Activated CD4-positive, alpha-beta T cell treated with anti-CD3 and anti-CD28 coated beads for 36 hours (primary cell): ENCODE measurements at regions not wholly inside any gene's neighbourhood (a gene's known extent, or its start where the extent isn't known, plus 50 kb on each side); places are given as distances from the start of the nearest gene placed in this dataset.

Experiments
- ATAC-seq: fragments of 200-7000 bp; cut with Tn5 transposase; one replicate; pipeline ENCODE4 v1.10.0; 2021; ENCODE audit warnings: mild to moderate bottlenecking, moderate library complexity
- CTCF ChIA-PET: fragments of 350-600 bp; sonication (Branson Sonifier 250); formaldehyde crosslinking; loops from one replicate; lab custom pipeline; 2021; ENCODE audit warnings: antibody characterized with exemption; lab: Charles Lee
- POLR2A ChIA-PET: fragments of 350-600 bp; sonication (Branson Sonifier 250); formaldehyde crosslinking; loops from one replicate; lab custom pipeline; 2021; ENCODE audit warnings: antibody characterized with exemption, inconsistent platforms; lab: Charles Lee
- DNase-seq: peaks from one replicate; pipeline ENCODE4 v3.0.0-alpha.2; 2020
- H3K27ac Mint-ChIP-seq: one replicate; pipeline ENCODE4 v1.8.0; 2021; ENCODE audit warnings: mixed read lengths
- H3K27me3 Mint-ChIP-seq: one replicate; pipeline ENCODE4 v1.8.0; 2021; ENCODE audit warnings: mixed read lengths
- H3K36me3 Mint-ChIP-seq: one replicate; pipeline ENCODE4 v1.8.0; 2021; ENCODE audit warnings: low read depth, mixed read lengths
- H3K4me1 Mint-ChIP-seq: one replicate; pipeline ENCODE4 v1.8.0; 2021; ENCODE audit warnings: mixed read lengths
- H3K4me3 Mint-ChIP-seq: one replicate; pipeline ENCODE4 v1.8.0; 2021; ENCODE audit warnings: mild to moderate bottlenecking, moderate library complexity, mixed read lengths
- H3K9me3 Mint-ChIP-seq: one replicate; pipeline ENCODE4 v1.8.0; 2021; ENCODE audit warnings: low read depth, mixed read lengths
- intact Hi-C, 2 experiments: fragments of 100-400 bp; cut with DNase I in 1 of 2; cut with micrococcal nuclease in 1 of 2; formaldehyde crosslinking; loops; one replicate each; pipeline versions ENCODE4 v1.14.2 to v1.15.1; 2022 to 2024; cut with DNase I, micrococcal nuclease

DNA sequence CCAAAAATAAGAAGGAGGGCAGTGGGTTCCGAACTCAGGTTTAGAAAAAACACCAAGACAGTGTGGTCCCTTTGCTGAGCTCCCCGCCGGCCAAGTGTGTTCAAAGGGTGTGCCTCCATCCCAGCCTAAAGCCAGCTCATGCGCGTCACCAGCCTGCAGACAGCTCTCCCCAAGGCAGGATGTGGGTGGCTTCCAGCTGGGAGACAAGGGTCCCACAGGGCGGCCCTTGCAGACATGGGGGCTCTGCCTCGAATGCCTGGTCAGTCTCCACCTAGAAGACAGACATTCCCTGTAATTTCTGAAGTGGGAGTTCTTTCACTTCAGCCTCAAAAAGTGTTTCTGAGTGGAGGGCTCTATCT is 135.8 kb upstream of the GPC1 start:
- Mint-ChIP-seq H3K36me3 (no peaks in the 10 kb centered on the region), H3K4me3 (no peak overlapping the region), H3K27ac (no peak overlapping the region), H3K27me3 (peaks cover 4% of the 10 kb centered on the region), H3K9me3 (no peaks in the 10 kb centered on the region), H3K4me1 (no peaks in the 10 kb centered on the region)
- no peak for ATAC-seq
- POLR2A ChIA-PET: no interaction called here
- intact Hi-C loops: no loop called here
- CTCF ChIA-PET: no interaction called here
- DNase-seq: no peak

DNA sequence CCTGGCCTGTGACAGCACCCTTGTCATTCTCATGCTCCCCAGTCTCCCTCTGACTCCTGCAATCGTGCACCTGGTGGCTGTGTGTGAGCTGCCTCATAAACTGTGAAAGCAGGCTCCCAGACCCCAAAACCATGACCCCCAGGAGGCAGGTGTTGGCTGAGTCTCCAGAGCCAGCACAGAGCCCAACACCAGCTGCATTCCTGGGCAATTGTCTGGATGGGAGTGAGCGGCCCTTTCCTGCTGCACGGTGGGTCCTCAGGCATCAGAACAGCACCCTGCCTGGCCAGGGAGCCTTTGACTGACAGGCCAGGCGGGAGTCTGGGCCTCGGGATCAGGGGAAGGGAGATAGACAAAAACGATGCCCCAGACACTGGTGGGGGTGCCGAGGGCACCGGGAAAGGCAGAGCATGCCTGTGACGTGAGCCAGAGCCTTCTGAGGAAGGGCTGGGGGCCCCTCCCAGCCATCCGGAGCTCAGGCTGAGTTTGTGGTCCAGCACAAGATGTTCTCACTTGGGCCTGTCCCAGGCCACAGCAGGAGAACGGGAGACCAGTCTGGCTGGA is 135.1 kb upstream of the GPC1 start:
- DNase-seq: no peak
- Mint-ChIP-seq H3K36me3 (no peaks in the 10 kb centered on the region), H3K27ac (no peak overlapping the region), H3K27me3 (peaks cover 5% of the 10 kb centered on the region), H3K4me3 (no peak overlapping the region), H3K4me1 (no peaks in the 10 kb centered on the region), H3K9me3 (no peaks in the 10 kb centered on the region)
- intact Hi-C loops: no loop called here
- ChIA-PET POLR2A (no interaction called here), CTCF (no interaction called here)
- ATAC-seq: no peak

DNA sequence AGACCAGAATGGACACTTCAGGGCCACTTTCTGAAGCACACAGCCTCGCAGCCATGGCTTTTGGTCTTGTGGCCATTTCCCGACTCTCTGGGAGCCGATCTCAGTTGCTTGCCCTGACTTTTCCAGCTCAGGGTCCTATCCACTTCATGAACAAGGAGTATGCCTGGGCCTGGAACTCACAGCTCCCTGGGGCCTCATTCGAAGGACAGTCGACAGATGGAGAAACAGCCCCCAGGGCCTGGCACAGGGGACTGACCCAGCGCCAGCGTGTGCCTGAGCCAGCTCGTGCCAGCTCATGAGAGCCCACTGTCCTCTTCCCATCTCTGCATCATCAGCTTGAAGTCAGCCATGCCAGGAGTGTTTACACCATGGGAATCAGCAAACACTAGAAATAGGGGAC is 134.6 kb upstream of the GPC1 start:
- Mint-ChIP-seq H3K4me1 (no peaks in the 10 kb centered on the region), H3K9me3 (no peaks in the 10 kb centered on the region), H3K36me3 (no peaks in the 10 kb centered on the region), H3K27me3 (peaks cover 5% of the 10 kb centered on the region), H3K27ac (no peak overlapping the region), H3K4me3 (no peak overlapping the region)
- intact Hi-C loops: no loop called here
- CTCF ChIA-PET: no interaction called here
- no peak for DNase-seq
- POLR2A ChIA-PET: no interaction called here
- ATAC-seq: no peak

DNA sequence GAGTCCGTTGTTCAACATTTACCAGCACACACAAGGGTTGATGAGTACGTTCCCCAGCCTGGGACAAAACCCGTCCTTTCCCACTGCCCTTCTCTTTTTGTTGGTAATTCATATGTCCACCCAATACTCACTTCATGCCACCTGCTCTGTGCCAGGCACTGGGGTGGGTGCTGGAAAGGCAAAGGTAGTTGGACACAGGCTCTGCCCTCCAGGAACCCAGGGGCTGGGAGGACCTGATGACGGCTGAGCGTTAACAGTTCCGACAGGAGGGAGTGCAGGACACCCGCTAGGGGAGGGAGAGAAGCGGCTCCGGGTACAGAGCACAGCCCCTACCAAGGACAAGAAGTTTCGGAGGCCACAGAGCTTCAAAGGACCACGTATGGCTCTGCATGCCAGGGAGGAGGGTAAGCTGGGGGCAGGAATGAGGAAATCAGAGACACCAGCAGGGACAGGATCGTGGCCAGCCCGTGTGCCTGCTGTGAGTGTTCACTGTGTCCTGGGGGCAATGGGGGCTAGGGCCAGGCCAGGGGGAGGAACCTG is 134.1 kb upstream of the GPC1 start:
- Mint-ChIP-seq H3K27ac (no peak overlapping the region), H3K4me3 (no peak overlapping the region), H3K9me3 (no peaks in the 10 kb centered on the region), H3K4me1 (no peaks in the 10 kb centered on the region), H3K27me3 (peaks cover 5% of the 10 kb centered on the region), H3K36me3 (no peaks in the 10 kb centered on the region)
- DNase-seq (no peak), ATAC-seq (no peak)
- intact Hi-C loops: no loop called here
- ChIA-PET CTCF (no interaction called here), POLR2A (no interaction called here)

DNA sequence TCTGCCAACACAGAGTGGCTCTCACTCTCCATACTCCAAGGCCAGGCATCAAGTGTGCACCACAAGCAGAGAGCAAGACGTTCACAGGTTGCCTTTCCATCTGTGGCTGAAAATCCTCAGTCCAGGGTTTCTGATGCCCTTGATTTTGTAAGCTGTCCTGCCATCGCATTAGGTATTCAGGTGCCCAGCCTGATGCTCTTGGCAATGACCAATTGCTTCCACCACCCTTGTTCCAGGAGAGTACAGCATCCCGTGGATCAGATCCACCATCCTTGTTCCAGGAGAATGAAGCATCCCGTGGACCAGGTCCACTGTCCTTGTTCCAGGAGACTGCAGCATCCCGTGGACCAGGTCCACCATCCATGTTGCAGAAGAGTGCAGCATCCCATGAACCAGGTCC is 133.4 kb upstream of the GPC1 start:
- POLR2A ChIA-PET: no interaction called here
- H3K9me3 Mint-ChIP-seq: no peaks in the 10 kb centered on the region
- no peak for DNase-seq
- ATAC-seq: no peak
- H3K4me1 Mint-ChIP-seq: no peaks in the 10 kb centered on the region
- intact Hi-C loops: no loop called here
- peaks cover 5% of the 10 kb centered on the region for H3K27me3 Mint-ChIP-seq
- CTCF ChIA-PET: no interaction called here
- H3K27ac Mint-ChIP-seq: no peak overlapping the region
- no peaks in the 10 kb centered on the region for H3K36me3 Mint-ChIP-seq
- H3K4me3 Mint-ChIP-seq: no peak overlapping the region

DNA sequence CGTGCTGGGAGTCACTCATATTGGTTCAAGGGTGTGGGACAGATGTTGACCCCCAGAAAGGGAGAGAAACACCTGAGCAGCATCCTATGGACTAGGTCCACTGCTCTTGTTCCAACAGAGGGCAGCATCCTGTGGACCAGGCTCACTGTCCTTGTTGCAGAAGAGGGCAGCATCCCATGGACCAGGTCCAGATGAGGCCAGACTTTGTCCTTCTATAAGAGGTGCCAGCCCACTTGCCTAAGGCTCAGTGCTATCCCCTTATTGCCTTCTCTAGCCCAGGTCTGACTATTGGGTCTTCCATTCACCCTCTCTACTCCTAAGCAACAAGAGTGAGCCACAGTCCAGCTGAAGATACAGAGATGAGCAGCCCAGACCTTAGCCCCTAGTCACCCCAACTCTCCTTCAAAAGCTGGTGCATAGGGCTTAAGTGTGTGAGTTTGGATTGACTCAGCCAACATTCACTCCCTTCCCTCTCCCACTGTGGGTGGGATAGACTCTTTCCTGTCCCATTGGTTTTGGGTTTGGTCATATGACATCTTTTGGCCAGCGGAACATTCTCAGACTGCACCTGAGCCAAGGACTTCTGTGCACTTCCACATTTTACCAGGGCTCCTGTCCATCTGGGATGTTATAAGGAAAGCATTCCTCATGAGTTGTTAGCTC is 132.4 kb upstream of the GPC1 start:
- Mint-ChIP-seq H3K27me3 (peaks cover 5% of the 10 kb centered on the region), H3K27ac (no peak overlapping the region), H3K9me3 (no peaks in the 10 kb centered on the region), H3K4me3 (no peak overlapping the region), H3K36me3 (no peaks in the 10 kb centered on the region), H3K4me1 (no peaks in the 10 kb centered on the region)
- DNase-seq (no peak), ATAC-seq (no peak)
- ChIA-PET POLR2A (no interaction called here), CTCF (no interaction called here)
- intact Hi-C loops: no loop called here

DNA sequence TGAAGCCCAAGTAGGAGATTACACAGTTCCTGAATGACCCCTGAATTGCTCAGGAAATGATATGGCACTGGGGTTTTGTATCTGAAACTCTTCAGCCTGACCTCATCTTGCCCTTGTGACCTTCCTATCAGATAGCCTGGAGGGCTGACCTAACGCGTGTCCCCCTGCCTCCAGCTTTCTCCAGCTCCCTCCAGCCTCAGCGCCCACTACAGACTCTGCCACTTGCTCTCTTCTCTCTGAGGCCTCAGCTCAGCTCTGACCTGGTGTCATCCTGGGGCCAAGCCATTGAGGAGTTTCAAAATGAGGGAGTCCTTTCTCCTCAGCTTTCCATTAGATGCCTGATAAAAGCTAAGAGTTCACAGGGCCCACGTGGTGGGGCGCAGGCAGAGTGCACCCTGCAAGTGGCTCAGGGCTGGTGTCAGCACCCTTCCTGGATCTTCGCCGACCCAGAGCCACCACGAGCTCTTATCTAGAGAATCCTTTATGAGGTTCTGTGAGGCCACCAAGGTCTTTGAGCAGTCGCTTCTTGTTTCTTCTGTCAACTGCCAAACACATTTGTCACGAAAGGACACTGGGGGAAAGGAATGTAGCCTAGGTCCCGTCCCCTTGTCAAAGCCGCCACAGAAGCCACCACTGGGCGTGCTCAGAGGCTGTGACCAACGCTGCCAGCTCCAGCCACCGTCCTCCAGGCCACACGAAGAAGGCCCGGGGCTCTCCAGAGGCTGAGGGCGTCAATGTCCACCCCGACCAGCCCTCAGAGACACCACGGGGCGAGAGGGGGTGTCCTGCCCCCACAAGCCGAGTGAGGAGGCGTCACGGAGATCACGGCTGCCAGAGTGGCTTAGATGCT is 131.3 kb upstream of the GPC1 start:
- no peaks in the 10 kb centered on the region for H3K9me3 Mint-ChIP-seq
- POLR2A ChIA-PET: no interaction called here
- DNase-seq (no peak), ATAC-seq (no peak)
- no peaks in the 10 kb centered on the region for H3K4me1 Mint-ChIP-seq
- intact Hi-C loops: no loop called here
- no peaks in the 10 kb centered on the region for H3K36me3 Mint-ChIP-seq
- peaks cover 5% of the 10 kb centered on the region for H3K27me3 Mint-ChIP-seq
- H3K4me3 Mint-ChIP-seq: no peak overlapping the region
- H3K27ac Mint-ChIP-seq: no peak overlapping the region
- CTCF ChIA-PET: no interaction called here

DNA sequence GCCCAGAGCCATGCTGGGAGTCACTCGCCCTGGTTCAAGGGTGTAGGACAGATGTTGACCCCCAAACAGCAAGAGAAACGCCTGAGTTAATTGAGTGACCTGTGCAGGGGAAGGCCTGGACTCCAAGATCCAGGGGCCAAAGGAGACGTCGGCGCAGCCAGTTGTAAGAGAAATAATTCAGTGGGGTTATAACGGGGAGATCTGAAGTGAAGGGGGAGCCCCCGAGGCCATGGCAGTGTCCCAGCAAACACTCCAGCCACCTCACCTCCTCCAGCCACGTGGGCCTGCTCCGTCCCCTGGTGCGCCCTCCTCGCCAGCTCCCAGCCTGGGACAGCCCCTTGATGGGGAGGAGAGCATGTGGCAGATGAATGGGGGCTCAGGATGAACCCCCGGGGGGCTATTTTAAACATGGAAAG is 130.7 kb upstream of the GPC1 start:
- intact Hi-C loops: no loop called here
- H3K4me1 Mint-ChIP-seq: no peaks in the 10 kb centered on the region
- H3K36me3 Mint-ChIP-seq: no peaks in the 10 kb centered on the region
- no peak overlapping the region for H3K4me3 Mint-ChIP-seq
- ATAC-seq (no peak), DNase-seq (no peak)
- H3K27ac Mint-ChIP-seq: no peak overlapping the region
- H3K27me3 Mint-ChIP-seq: peaks cover 5% of the 10 kb centered on the region
- no peaks in the 10 kb centered on the region for H3K9me3 Mint-ChIP-seq
- POLR2A ChIA-PET: no interaction called here
- CTCF ChIA-PET: no interaction called here

DNA sequence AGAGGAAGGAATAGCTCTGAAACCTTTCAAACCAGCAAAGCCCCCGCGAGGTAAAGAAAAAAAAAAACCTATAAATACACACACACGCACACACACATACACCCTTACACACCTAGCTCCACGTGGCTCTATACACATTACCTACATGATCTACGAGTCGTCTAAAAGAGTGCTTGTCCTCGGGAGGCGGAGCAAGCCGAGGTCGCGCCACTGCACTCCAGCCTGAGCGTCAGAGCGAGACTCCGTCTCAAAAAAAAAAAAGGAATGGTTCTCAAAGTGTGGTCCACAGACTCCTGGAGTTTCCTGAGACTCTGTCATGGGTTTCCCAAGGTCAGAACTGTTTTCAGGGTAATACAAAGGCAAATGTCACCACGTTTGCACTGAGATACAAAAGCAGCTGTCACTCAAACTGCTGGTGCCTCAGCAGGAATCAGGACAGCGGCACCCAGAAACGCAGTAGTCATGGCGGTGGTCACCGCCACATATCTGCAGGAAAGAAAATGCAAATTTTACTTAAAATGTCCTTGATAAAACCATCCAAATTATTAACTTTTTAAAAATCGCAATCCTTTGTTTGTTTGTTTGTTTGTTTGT is 130.0 kb upstream of the GPC1 start:
- Mint-ChIP-seq H3K27ac (no peak overlapping the region), H3K4me1 (no peaks in the 10 kb centered on the region), H3K9me3 (no peaks in the 10 kb centered on the region), H3K27me3 (peaks cover 5% of the 10 kb centered on the region), H3K36me3 (no peaks in the 10 kb centered on the region), H3K4me3 (no peak overlapping the region)
- ATAC-seq (no peak), DNase-seq (no peak)
- POLR2A ChIA-PET: no interaction called here
- CTCF ChIA-PET: interaction anchor here (0.7 kb wide), 1 partner anchor 60 kb away, joined by 3 read pairs; no protein-coding TSS in a partner anchor
- intact Hi-C loops: no loop called here

DNA sequence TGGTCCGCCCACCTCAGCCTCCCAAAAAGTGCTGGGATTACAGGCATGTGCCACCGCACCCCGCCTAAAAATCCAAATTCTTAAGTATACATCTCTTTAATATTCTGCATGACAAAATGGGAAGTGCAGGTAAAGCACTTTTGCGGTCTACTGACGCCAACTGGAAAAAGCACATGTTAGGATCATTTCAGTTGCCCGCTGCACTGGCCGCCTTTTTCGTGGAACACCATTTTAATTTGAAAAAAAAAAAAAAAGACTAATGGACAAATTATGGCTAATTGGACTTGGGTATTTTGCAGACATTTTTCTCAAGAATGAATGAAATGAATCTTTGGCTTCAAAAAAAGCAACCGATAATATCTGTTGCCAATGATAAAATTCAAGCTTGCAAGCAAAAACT is 129.3 kb upstream of the GPC1 start:
- ChIA-PET CTCF (interaction anchor here (0.7 kb wide), 1 partner anchor 61 kb away, joined by 3 read pairs; no protein-coding TSS in a partner anchor), POLR2A (no interaction called here)
- H3K36me3 Mint-ChIP-seq: no peaks in the 10 kb centered on the region

DNA sequence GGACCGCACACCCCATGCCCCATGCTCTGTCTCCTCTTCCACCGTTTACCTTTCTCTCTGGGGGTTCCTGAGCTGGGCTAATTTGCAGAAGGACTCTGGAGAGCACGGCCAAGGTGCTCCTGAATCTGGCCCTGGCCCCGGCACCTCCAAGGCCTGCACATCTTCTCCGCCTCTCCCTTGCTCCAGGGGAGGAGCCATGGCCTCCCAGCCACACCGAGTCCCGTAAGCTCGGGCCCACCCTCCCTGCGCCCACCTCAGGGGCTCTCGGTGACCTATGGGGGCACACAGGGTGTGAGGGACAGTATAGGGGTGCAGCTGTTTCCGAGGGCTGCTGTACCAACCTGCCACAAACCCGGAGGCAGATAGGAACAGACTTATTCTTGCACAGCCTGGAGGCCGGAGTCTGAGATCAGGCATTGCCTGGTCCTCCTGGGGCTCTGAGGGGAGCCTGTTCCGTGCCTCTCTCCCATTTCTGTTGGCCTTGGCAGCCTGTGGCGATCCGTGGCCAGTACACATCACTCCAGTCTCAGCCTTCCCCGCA is 127.3 kb upstream of the GPC1 start:
- Mint-ChIP-seq H3K4me3 (no peak overlapping the region), H3K9me3 (no peaks in the 10 kb centered on the region), H3K36me3 (no peaks in the 10 kb centered on the region), H3K27ac (no peak overlapping the region), H3K27me3 (peaks cover 2% of the 10 kb centered on the region), H3K4me1 (no peaks in the 10 kb centered on the region)
- intact Hi-C loops: no loop called here
- ATAC-seq (no peak), DNase-seq (no peak)
- ChIA-PET POLR2A (no interaction called here), CTCF (no interaction called here)

More for the DNA sequence above, 129.3 kb upstream of the GPC1 start:
- intact Hi-C loops: no loop called here
- Mint-ChIP-seq H3K4me1 (no peaks in the 10 kb centered on the region), H3K27me3 (peaks cover 5% of the 10 kb centered on the region), H3K9me3 (no peaks in the 10 kb centered on the region), H3K4me3 (no peak overlapping the region), H3K27ac (no peak overlapping the region)
- no peak for DNase-seq
- no peak for ATAC-seq
